ENCODE measurements at regions not wholly inside any gene's neighbourhood (a gene's known extent, or its start where the extent isn't known, plus 50 kb on each side); places are given as distances from the start of the nearest gene placed in this dataset.

GRCh38 chr4:11342401-11342800 lies 86.3 kb downstream of the HS3ST1 start:
- Histone ChIP-seq H3K27me3 (ENCODE audit: insufficient read depth, poor library complexity, severe bottlenecking) (no peaks in the 10 kb centered on the region), H3K4me3 (replicated peaks; ENCODE audit: insufficient read depth, low read length) (no peak overlapping the region), H3K27ac (replicated peaks) (no peak overlapping the region)
- TF ChIP-seq GABPA (IDR thresholded peaks at IDR 0.05; ENCODE audit: low read depth) (no peak), POLR2AphosphoS5 (IDR thresholded peaks at IDR 0.05; ENCODE audit: low read depth) (no peak), SPI1 (IDR thresholded peaks at IDR 0.05; ENCODE audit: borderline replicate concordance, low read depth) (no peak)
- no peak for DNase-seq (ENCODE audit: low read depth in 1 of 2, low spot score in 1 of 2)

- TF ChIP-seq GABPA (IDR thresholded peaks at IDR 0.05; ENCODE audit: low read depth) (no peak), CTCF (IDR thresholded peaks at IDR 0.05; ENCODE audit: insufficient read depth, low read length) (no peak), SPI1 (IDR thresholded peaks at IDR 0.05; ENCODE audit: borderline replicate concordance, low read depth) (no peak), REST (IDR thresholded peaks at IDR 0.05; ENCODE audit: insufficient replicate concordance, low read depth) (no peak)
- Histone ChIP-seq H3K27ac (replicated peaks) (no peak overlapping the region), H3K27me3 (ENCODE audit: insufficient read depth, poor library complexity, severe bottlenecking) (no peaks in the 10 kb centered on the region), H3K4me3 (replicated peaks; ENCODE audit: insufficient read depth, low read length) (no peak overlapping the region)
- no peak for DNase-seq (ENCODE audit: low read depth in 1 of 2, low spot score in 1 of 2)
Measured at GRCh38 chr4:11341337-11342043, 87.2 kb downstream of the HS3ST1 start.

GRCh38 chr4:11338956-11339782 lies 89.5 kb downstream of the HS3ST1 start:
- no peak for DNase-seq (ENCODE audit: low read depth in 1 of 2, low spot score in 1 of 2)
- Histone ChIP-seq H3K27ac (replicated peaks) (no peak overlapping the region), H3K27me3 (ENCODE audit: insufficient read depth, poor library complexity, severe bottlenecking) (no peaks in the 10 kb centered on the region), H3K4me3 (replicated peaks; ENCODE audit: insufficient read depth, low read length) (no peak overlapping the region)
- TF ChIP-seq REST (IDR thresholded peaks at IDR 0.05; ENCODE audit: insufficient replicate concordance, low read depth): no peak
- no peak for TF ChIP-seq POLR2AphosphoS5 (IDR thresholded peaks at IDR 0.05; ENCODE audit: low read depth)
- TF ChIP-seq GABPA (IDR thresholded peaks at IDR 0.05; ENCODE audit: low read depth): no peak
- TF ChIP-seq CTCF (IDR thresholded peaks at IDR 0.05; ENCODE audit: insufficient read depth, low read length): no peak
- no peak for TF ChIP-seq SPI1 (IDR thresholded peaks at IDR 0.05; ENCODE audit: borderline replicate concordance, low read depth)

- Histone ChIP-seq H3K27me3 (ENCODE audit: insufficient read depth, poor library complexity, severe bottlenecking) (no peaks in the 10 kb centered on the region), H3K27ac (replicated peaks) (no peak overlapping the region), H3K4me3 (replicated peaks; ENCODE audit: insufficient read depth, low read length) (no peak overlapping the region)
- TF ChIP-seq REST (IDR thresholded peaks at IDR 0.05; ENCODE audit: insufficient replicate concordance, low read depth) (no peak), CTCF (IDR thresholded peaks at IDR 0.05; ENCODE audit: insufficient read depth, low read length) (no peak), SPI1 (IDR thresholded peaks at IDR 0.05; ENCODE audit: borderline replicate concordance, low read depth) (no peak), GABPA (IDR thresholded peaks at IDR 0.05; ENCODE audit: low read depth) (no peak), POLR2AphosphoS5 (IDR thresholded peaks at IDR 0.05; ENCODE audit: low read depth) (no peak)
- DNase-seq (ENCODE audit: low read depth in 1 of 2, low spot score in 1 of 2): no peak
Measured at GRCh38 chr4:11337287-11337686, 91.4 kb downstream of the HS3ST1 start.
